PC-3 (cell line): ENCODE measurements at regions not wholly inside any gene's neighbourhood (a gene's known extent, or its start where the extent isn't known, plus 50 kb on each side); places are given as distances from the start of the nearest gene placed in this dataset.

Experiments used
- ATAC-seq: fragments of 200-7000 bp; cut with Tn5 transposase; 2 replicates; pipeline ENCODE4 v1.9.1; 2020; ENCODE audit warnings: mild to moderate bottlenecking, moderate library complexity
- BruUV-seq: library from RNA; stranded (reverse); fragments of 400-500 nt; replicated peaks from 2 replicates; lab custom pipeline; 2021; lab: Mats Ljungman, UMichigan
- CTCF ChIA-PET: fragments of 300-600 bp; sonication (Branson Sonifier 250); formaldehyde crosslinking; loops from one replicate; lab custom pipeline; 2022; ENCODE audit warnings: antibody characterized with exemption; lab: Charles Lee
- POLR2A ChIA-PET: fragments of 300-600 bp; sonication (Branson Sonifier 250); formaldehyde crosslinking; loops from one replicate; lab custom pipeline; 2022; ENCODE audit warnings: antibody characterized with exemption; ENCODE audit not compliant: unreplicated experiment; lab: Charles Lee
- DNase-seq: peaks from one replicate; pipeline ENCODE4 v3.0.0-alpha.2; 2015
- H2AFZ ChIP-seq: fragments of 300-600 bp; sonication (generic); 2 replicates; pipeline ENCODE4 v1.6.0; 2016; ENCODE audit warnings: antibody characterized with exemption, low read length
- H3F3A ChIP-seq: fragments of 300-600 bp; sonication (generic); one replicate; pipeline ENCODE4 v1.6.0; 2017; ENCODE audit warnings: antibody characterized with exemption, low read length, control low read depth, mild to moderate bottlenecking; ENCODE audit not compliant: unreplicated experiment
- H3K27ac ChIP-seq: fragments of 300-600 bp; sonication (generic); 2 replicates; pipeline ENCODE4 v1.5.1; 2016; ENCODE audit warnings: mild to moderate bottlenecking, low read length
- H3K27me3 ChIP-seq: fragments of 300-600 bp; sonication (generic); 2 replicates; pipeline ENCODE4 v1.6.1; 2016; ENCODE audit warnings: low read length, mixed read lengths
- H3K36me3 ChIP-seq: fragments of 300-600 bp; sonication (generic); 2 replicates; pipeline ENCODE4 v1.6.1; 2016; ENCODE audit warnings: low read depth, mixed run types, low read length, mixed read lengths
- H3K4me1 ChIP-seq: fragments of 300-600 bp; sonication (generic); 2 replicates; pipeline ENCODE4 v1.5.1; 2016; ENCODE audit warnings: low read length; ENCODE audit not compliant: insufficient read depth
- H3K4me2 ChIP-seq: fragments of 300-600 bp; sonication (generic); 2 replicates; pipeline ENCODE4 v1.6.0; 2016; ENCODE audit warnings: low read length
- H3K4me3 ChIP-seq: fragments of 300-600 bp; sonication (generic); 2 replicates; pipeline ENCODE4 v1.5.1; 2016; ENCODE audit warnings: mild to moderate bottlenecking, low read length, mixed read lengths
- H3K79me2 ChIP-seq: fragments of 300-600 bp; sonication (generic); 2 replicates; pipeline ENCODE4 v1.6.1; 2017; ENCODE audit warnings: low read length, mixed read lengths
- H3K9ac ChIP-seq: fragments of 300-600 bp; sonication (generic); 2 replicates; pipeline ENCODE4 v1.6.0; 2016; ENCODE audit warnings: mild to moderate bottlenecking, low read length
- H3K9me2 ChIP-seq: fragments of 300-600 bp; sonication (generic); replicated peaks from 2 replicates; pipeline ENCODE4 v1.6.1; 2016; ENCODE audit warnings: mixed run types, low read length, mixed read lengths
- H3K9me3 ChIP-seq: fragments of 300-600 bp; sonication (generic); 2 replicates; pipeline ENCODE4 v1.6.1; 2016; ENCODE audit warnings: low read length, mixed read lengths
- H4K20me1 ChIP-seq: fragments of 300-600 bp; sonication (generic); 2 replicates; pipeline ENCODE4 v1.6.1; 2016; ENCODE audit warnings: low read length, mixed read lengths
- CTCF ChIP-seq: fragments of 300-600 bp; sonication (generic); conservative IDR thresholded peaks from 2 replicates; pipeline ENCODE4 v1.5.1; 2017; ENCODE audit warnings: antibody characterized with exemption, low read depth, mild to moderate bottlenecking, low read length
- EZH2 ChIP-seq: fragments of 300-600 bp; sonication (generic); IDR thresholded peaks from one replicate; pipeline ENCODE4 v1.6.1; 2017; ENCODE audit warnings: antibody characterized with exemption, mild to moderate bottlenecking, low read length; ENCODE audit not compliant: unreplicated experiment
- EZH2phosphoT487 ChIP-seq: fragments of 300-600 bp; sonication (generic); IDR thresholded peaks from 2 replicates; pipeline ENCODE4 v1.6.1; 2018; ENCODE audit warnings: mild to moderate bottlenecking, antibody characterized with exemption, low read length, borderline replicate concordance
- intact Hi-C: fragments of 100-400 bp; cut with micrococcal nuclease; formaldehyde crosslinking; loops from 2 replicates; pipeline ENCODE4 v1.9.0; 2023

GRCh38 chr6:113805811-113806495, 51.2 kb upstream of the MARCKS start:
- Histone ChIP-seq H3K9me2 (no peaks in the 10 kb centered on the region), H3F3A (no peaks in the 10 kb centered on the region), H3K4me3 (no peak overlapping the region), H3K79me2 (no peaks in the 10 kb centered on the region), H3K27ac (no peak overlapping the region), H3K27me3 (no peaks in the 10 kb centered on the region), H4K20me1 (no peaks in the 10 kb centered on the region), H2AFZ (no peak overlapping the region), H3K9ac (no peak overlapping the region), H3K4me1 (no peaks in the 10 kb centered on the region), H3K36me3 (no peaks in the 10 kb centered on the region), H3K9me3 (no peaks in the 10 kb centered on the region), H3K4me2 (no peak overlapping the region)
- BruUV-seq: no TSS peak
- POLR2A ChIA-PET: no interaction called here
- no peak for DNase-seq
- TF ChIP-seq EZH2: no peak
- no peak for TF ChIP-seq EZH2phosphoT487
- no peak for TF ChIP-seq CTCF
- ATAC-seq: no peak
- CTCF ChIA-PET: no interaction called here
- intact Hi-C loops: no loop called here
